Activated gamma-delta T cell treated with Interleukin-2 at 50 U/mL for 16 hours (primary cell): ENCODE measurements at regions not wholly inside any gene's neighbourhood (a gene's known extent, or its start where the extent isn't known, plus 50 kb on each side); places are given as distances from the start of the nearest gene placed in this dataset.
"Not testable (repeated sequence)": the region's sequence is repeated elsewhere in the genome, so short reads cannot be mapped to it uniquely, and the experiment has no call there.

Experiments
- DNase-seq: peaks from one replicate; pipeline ENCODE4 v3.0.0-alpha.2; 2020

DNA sequence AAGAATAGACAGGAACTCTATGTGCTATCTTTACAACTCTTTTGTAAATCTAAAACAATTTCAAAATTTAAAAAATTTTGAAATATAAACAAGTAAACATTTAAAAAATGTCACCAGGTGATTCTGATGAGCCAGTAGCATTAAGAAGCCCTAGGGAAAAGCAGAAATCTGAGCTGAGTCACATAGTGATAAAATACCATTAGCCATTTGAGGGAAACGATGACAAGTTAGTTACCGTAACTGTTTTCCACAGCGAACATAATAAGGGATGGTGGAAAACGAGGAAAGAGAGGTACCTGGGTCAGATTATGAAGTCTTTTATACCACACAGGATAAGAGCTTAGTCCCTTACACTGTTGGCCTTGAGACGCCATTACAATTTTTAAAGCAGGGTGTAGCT lies 55.5 kb downstream of the PRR15 start:
- DNase-seq = no peak

GRCh38 chr7:29619848-29620555 lies 56.4 kb downstream of the PRR15 start:
- DNase-seq = no peak

DNA sequence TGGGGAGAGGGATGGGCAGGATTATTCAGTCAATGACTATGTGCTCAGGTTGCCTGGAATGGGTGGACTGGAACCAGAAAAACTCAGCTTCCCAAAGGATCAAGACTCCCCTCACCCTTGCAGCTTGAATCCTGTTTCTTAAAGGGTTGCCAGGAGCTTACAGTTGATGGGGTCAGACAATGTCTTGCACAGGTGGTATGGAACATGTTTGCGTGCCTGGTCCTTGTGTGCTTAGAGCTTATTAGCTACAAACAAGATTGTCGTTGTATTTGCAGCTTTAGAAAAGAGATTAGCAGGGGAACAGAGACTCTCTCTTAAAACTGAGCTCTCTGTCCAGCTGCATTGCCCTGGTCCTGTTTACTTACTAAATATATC lies 56.9 kb downstream of the PRR15 start:
- DNase-seq = no peak

DNA sequence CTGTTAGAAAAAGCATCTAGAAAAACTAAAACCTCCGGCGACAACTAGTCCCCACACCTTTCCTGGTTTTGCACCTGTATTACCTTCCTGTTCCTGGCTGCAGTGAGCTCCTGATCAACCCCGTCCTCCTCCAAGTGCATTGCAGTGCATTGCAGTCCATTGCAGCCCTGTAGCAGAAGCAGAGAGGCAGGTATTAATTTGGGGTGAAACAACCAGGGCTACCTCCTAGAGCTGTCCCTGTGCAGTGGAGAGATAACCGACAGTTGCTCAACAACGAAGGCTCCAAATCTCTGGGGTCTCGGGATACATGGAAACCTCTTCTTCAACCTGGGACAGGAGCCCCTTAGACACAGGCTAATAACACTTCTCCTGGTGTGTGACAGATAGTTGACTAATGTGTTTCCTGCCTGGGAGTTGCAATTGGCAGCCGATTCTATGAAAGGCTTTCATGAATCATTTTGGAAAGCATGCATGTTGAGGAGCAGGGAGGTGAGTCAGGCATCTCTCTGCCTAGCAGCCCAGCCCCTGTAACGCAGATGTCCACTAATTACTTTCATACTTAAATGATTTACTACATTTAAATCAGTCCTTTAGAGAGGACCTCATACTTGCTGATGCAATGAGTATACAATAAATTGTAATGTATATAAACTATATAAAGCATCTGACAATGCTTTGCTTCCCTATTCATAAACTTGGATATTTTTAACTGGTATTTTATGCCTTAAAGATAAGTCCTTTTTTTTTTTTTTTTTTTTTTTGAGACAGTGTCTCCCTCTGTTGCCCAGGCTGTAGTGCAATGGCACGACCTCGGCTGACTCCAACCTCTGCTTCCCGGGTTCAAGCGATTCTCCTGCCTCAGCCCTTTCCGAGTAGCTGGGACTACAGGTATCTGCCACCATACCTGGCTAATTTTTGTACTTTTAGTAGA lies 59.0 kb downstream of the PRR15 start:
- no peak for DNase-seq

DNA sequence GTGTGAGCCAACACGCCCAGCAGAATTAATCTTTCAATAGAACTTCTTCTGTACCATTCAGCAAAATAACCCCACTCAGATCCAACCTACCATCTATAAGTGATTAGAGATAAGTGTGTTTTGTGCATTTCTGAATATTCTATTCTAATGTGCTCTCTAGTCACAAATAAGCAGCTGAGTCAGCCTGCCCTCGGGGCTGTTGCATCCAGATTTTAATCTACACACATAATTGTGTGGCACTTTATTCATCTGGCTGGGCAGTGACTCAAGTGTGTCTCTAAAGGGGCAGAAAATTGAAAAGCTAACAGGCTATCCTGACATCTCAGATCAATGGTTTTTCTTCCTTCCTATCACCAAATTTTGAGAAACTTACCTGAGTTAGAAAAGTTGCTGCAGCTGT lies 60.3 kb downstream of the PRR15 start:
- no peak for DNase-seq

- no peak for DNase-seq
Observed at GRCh38 chr7:29626730-29627129, 63.1 kb downstream of the PRR15 start.

GRCh38 chr7:29627631-29628030 lies 64.0 kb downstream of the PRR15 start:
- DNase-seq = no peak

DNA sequence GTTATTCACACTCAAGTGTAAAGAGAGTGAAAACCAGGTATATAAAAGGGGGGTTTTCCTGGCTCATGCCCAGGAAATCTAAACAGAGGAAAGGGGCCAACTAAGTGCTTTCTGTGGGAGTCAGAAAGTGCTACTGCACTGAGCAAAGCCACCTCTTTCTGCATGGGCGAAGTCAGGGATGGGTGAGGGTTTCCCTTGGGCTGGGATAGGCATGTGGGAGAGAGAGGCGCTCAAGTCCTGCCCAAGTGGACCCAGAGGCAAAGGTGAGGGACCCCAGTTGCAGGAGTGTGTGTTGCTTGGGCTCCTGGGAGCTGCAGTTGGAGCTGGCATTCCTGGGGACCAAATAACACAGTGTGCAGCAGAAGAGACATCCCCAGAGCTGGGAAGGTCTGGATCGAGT lies 65.9 kb downstream of the PRR15 start:
- no peak for DNase-seq

DNA sequence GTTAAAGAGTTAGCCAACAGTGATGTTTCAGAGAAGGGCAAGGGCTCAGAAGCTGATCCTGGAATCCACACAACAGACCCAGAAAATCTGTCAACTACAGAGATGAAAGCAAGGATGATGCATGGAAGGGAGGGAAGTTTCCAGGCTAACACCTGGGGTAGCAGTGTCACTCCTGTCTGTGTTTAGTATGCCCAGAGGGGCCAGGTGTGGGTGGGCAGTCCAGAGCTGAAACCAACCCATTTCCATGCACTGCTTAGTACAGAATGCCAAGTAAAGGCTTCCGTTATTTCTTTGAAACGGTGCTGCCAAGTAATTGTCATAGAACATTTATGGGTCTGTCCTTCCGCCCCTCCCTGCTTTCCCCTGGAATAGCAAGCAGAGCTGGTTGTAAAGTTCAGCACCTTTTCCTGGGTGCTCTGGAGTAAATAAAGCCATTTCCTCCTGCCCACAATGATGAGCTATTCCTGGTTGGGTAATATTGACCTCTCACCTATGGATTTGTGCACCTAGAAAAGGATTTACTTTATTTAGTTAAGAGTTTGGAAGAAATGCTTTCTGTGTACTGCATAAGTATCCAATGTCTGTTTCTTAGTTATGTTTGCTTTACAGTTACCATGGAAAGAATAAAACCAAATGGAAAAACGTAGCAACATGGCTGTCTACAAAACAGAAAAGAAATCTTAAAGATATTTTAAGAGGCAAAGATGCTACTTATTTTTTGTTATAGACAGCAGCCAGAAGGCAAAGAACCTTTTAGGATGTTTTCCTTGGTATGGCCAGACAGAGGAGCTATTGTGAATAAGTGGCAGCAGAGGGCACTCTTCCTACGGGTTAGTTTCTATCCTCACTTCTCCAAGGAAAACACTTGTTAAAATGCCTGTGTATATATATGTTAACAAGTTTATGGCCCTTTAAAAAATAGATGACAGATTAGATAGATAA lies 71.7 kb downstream of the PRR15 start:
- not testable (repeated sequence) for DNase-seq

GRCh38 chr7:29636009-29636351 lies 72.3 kb downstream of the PRR15 start:
- no peak for DNase-seq

- DNase-seq = no peak
Observed at GRCh38 chr7:29637374-29637773, 73.7 kb downstream of the PRR15 start.

GRCh38 chr7:29638841-29639240 lies 75.2 kb downstream of the PRR15 start:
- not testable (repeated sequence) for DNase-seq

DNA sequence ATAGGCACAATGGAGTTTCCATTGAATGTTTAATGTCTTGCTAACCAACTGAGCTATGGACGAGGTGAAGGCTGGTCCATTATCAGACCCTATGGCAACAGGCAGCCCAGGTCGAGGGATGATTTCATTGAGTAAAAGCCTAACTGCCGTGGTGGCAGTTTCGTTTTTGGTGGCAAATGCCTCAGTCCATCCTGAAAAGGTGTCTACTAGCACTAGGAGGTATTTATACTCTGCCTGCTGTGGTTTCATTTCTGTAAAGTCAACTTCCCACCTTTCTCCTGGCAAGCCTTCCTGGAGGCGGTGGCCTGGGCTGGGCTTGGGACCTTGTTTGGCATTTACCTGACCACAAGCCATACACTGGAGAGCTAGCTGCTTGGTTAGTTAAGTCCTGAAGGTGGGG lies 75.8 kb downstream of the PRR15 start:
- no peak for DNase-seq

DNA sequence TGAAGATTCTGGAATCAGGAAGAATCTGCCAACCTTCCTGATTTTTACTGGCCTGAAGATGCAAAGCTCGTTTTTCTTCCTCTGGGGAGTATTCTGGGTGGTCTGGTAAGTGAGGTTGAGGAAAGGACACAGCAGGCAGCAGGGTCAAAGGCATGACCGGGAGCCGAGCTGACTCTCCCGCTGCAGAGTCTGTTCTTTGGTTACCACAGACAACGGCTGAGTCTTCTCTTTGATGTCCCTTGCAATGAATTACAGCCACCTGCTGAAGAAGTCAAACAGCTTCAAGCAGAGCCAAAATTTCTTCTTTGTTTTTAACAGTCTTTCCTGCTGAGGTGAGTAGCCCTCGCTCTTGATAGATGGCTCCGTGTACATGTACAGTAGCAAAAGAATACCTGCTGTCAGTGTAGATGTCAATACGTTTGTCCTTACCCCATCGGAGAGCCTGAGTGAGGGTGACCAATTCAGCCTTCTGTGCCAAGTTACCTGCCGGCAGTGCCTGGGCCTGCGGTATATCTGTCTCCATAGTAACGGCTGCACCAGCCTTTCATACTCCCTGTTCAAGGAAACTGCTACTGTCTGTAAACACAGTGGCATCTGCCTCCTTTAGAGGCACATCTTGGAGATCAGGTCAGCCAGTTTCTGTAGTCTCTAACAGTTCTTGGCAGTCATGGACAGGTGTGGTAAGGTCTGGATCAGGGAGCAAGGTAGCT lies 76.4 kb downstream of the PRR15 start:
- DNase-seq = no peak

DNA sequence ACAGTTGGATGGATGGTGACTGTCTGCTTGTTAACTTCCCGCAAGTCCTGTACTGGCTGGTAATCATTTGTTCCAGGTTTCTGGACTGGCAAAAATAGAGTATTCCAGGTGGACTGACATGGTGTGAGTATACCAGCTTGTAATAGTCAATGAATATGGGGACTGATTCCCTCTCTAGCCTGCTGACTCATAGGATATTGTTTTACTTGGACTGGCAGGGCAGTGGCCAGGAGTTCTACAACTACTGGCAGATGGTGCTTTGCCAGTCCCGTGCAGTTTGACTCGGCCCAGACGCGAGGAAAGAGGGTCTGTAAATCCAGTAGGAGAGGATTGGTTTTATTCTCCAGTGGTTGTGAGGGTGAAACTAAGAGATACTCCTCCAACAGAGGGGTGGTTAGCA lies 78.0 kb downstream of the PRR15 start:
- no peak for DNase-seq

- DNase-seq = no peak
Observed at GRCh38 chr7:29642494-29643155, 79.0 kb downstream of the PRR15 start.

GRCh38 chr7:29646116-29646515 lies 82.5 kb downstream of the PRR15 start:
- DNase-seq = not testable (repeated sequence)

- DNase-seq = no peak
Observed at GRCh38 chr7:29647020-29647654, 83.5 kb downstream of the PRR15 start.

DNA sequence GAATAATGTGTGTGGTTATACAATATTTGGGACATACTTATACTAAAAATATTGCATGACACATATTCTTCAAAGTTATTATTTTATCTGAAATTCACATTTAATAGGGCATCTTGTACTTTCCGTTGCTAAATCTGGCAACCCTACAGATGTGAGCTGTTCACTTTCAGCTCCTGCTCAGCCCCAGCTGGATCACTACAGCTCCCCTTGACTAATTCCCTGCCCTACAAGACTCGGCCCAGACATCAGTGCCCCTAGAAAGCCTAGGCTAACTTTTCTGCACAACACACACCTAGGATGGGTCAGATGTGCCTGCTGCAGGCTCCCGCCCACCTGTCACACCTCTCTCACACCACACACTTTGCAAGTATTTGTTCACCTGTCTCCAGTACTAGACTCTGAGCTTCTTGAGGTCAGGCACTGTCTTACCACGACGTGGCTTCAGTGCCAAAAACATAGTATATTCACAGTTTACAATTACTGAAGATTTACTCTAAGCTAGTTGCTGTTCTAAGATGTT lies 84.1 kb downstream of the PRR15 start:
- DNase-seq = not testable (repeated sequence)

DNA sequence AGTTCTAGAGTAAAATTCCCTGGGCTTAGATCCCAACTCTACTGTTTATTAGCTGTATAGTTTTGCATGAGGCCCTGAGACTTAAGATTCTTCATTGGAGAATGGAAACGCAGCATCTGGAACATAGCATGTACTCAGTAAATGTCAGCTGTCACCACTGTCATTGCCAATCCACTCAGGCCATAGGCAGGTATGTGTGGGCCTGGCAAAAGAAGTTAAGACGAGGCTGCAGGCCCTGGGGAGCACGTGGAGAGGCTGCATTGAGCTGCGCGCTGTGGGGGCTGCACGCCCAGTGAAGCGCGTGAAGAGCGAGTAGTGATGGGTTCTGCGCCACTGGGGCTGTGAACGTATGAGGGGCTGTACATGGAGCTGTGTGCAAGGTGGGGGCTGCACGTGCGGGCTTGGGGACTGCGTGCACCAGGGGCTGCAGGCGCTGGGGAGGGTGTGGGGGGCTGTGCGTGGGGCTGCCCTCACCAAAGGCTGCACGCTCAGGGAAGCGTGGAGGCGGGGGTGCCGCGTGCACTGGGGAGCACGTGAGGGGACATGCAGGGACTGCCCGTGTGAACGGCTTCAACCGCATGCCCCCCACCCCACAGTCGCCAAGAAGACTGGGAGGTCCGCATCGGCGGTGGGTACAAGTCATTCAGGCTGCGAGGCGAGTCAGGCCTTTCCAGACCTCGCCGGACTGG lies 85.5 kb downstream of the PRR15 start:
- DNase-seq = no peak

- DNase-seq = no peak
Observed at GRCh38 chr7:29649876-29650275, 86.2 kb downstream of the PRR15 start.
